ENCODE measurements at regions not wholly inside any gene's neighbourhood (a gene's known extent, or its start where the extent isn't known, plus 50 kb on each side); places are given as distances from the start of the nearest gene placed in this dataset.

GRCh38 chr10:123380491-123381085 is 226.4 kb downstream of the BUB3 start:
- H3K79me2 ChIP-seq (ENCODE audit: insufficient read depth) = no peaks in the 10 kb centered on the region
- no peaks in the 10 kb centered on the region for H3K9me2 ChIP-seq (ENCODE audit: insufficient read depth)
- no peaks in the 10 kb centered on the region for H3K9me3 ChIP-seq (ENCODE audit: low read depth)
- no peaks in the 10 kb centered on the region for H3K4me1 ChIP-seq (ENCODE audit: insufficient read depth)
- H3K36me3 ChIP-seq (ENCODE audit: low read depth) = no peaks in the 10 kb centered on the region
- no peak overlapping the region for H3K9ac ChIP-seq
- in situ Hi-C loops (cut with MboI) = no loop called here
- TF ChIP-seq EZH2 (IDR thresholded peaks at IDR 0.05; ENCODE audit: insufficient read depth, poor library complexity, severe bottlenecking) (no peak), EZH2phosphoT487 (IDR thresholded peaks at IDR 0.05; ENCODE audit: insufficient read depth, low read depth) (no peak)
- H3K27ac ChIP-seq = no peak overlapping the region
- H4K20me1 ChIP-seq (ENCODE audit: insufficient read depth) = no peaks in the 10 kb centered on the region
- peak; percentile 64 for DNase-seq
- H3K27me3 ChIP-seq (replicated peaks; ENCODE audit: insufficient read depth) = no peaks in the 10 kb centered on the region; the same call in 1 of the 2 replicates
- H2AFZ ChIP-seq = no peak overlapping the region
- no peaks in the 10 kb centered on the region for H3F3A ChIP-seq (ENCODE audit: insufficient read depth)
- 55 to 58% methylated on average over 7 of the region's 7 CpGs for WGBS, 2 experiments (ENCODE audit: low coverage in 1 of 2, low lambda C conversion rate in 2 of 2, missing lambda C conversion rate in 2 of 2)
- H3K4me3 ChIP-seq = no peak overlapping the region
- no peak overlapping the region for H3K4me2 ChIP-seq (ENCODE audit: unreplicated experiment)

GRCh38 chr10:123381224-123381623 is 227.0 kb downstream of the BUB3 start:
- in situ Hi-C loops (cut with MboI) = no loop called here
- 39 to 41% methylated on average over 5 of the region's 5 CpGs for WGBS, 2 experiments (ENCODE audit: low coverage in 1 of 2, low lambda C conversion rate in 2 of 2, missing lambda C conversion rate in 2 of 2)
- Histone ChIP-seq H3K4me2 (ENCODE audit: unreplicated experiment) (no peak overlapping the region), H4K20me1 (ENCODE audit: insufficient read depth) (no peaks in the 10 kb centered on the region), H3K4me1 (ENCODE audit: insufficient read depth) (no peaks in the 10 kb centered on the region), H2AFZ (no peak overlapping the region), H3F3A (ENCODE audit: insufficient read depth) (no peaks in the 10 kb centered on the region), H3K9ac (no peak overlapping the region), H3K27me3 (replicated peaks; ENCODE audit: insufficient read depth) (no peaks in the 10 kb centered on the region), H3K9me3 (ENCODE audit: low read depth) (no peaks in the 10 kb centered on the region), H3K9me2 (ENCODE audit: insufficient read depth) (no peaks in the 10 kb centered on the region), H3K27ac (no peak overlapping the region), H3K36me3 (ENCODE audit: low read depth) (no peaks in the 10 kb centered on the region), H3K4me3 (no peak overlapping the region), H3K79me2 (ENCODE audit: insufficient read depth) (no peaks in the 10 kb centered on the region)
- TF ChIP-seq EZH2phosphoT487 (IDR thresholded peaks at IDR 0.05; ENCODE audit: insufficient read depth, low read depth) (no peak), EZH2 (IDR thresholded peaks at IDR 0.05; ENCODE audit: insufficient read depth, poor library complexity, severe bottlenecking) (no peak)
- peak; percentile 56 for DNase-seq

- no peaks in the 10 kb centered on the region for H3K36me3 ChIP-seq (ENCODE audit: low read depth)
- in situ Hi-C loops (cut with MboI) = no loop called here
- H3K9me3 ChIP-seq (ENCODE audit: low read depth) = no peaks in the 10 kb centered on the region
- no peak overlapping the region for H3K4me2 ChIP-seq (ENCODE audit: unreplicated experiment)
- H3K27me3 ChIP-seq (replicated peaks; ENCODE audit: insufficient read depth) = no peaks in the 10 kb centered on the region
- WGBS, 2 experiments (ENCODE audit: low coverage in 1 of 2, low lambda C conversion rate in 2 of 2, missing lambda C conversion rate in 2 of 2) = 50 to 68% methylated on average over 4 of the region's 4 CpGs
- H3K4me3 ChIP-seq = no peak overlapping the region
- H4K20me1 ChIP-seq (ENCODE audit: insufficient read depth) = no peaks in the 10 kb centered on the region
- no peak overlapping the region for H3K27ac ChIP-seq
- H3F3A ChIP-seq (ENCODE audit: insufficient read depth) = no peaks in the 10 kb centered on the region
- H3K9me2 ChIP-seq (ENCODE audit: insufficient read depth) = no peaks in the 10 kb centered on the region
- no peaks in the 10 kb centered on the region for H3K4me1 ChIP-seq (ENCODE audit: insufficient read depth)
- no peak overlapping the region for H2AFZ ChIP-seq
- TF ChIP-seq EZH2phosphoT487 (IDR thresholded peaks at IDR 0.05; ENCODE audit: insufficient read depth, low read depth) = no peak
- TF ChIP-seq EZH2 (IDR thresholded peaks at IDR 0.05; ENCODE audit: insufficient read depth, poor library complexity, severe bottlenecking) = no peak
- no peak for DNase-seq
- H3K79me2 ChIP-seq (ENCODE audit: insufficient read depth) = no peaks in the 10 kb centered on the region
- H3K9ac ChIP-seq = no peak overlapping the region
These were observed 228.3 kb downstream of the BUB3 start for GRCh38 chr10:123382491-123382890.

- no peaks in the 10 kb centered on the region for H3K79me2 ChIP-seq (ENCODE audit: insufficient read depth)
- TF ChIP-seq EZH2 (IDR thresholded peaks at IDR 0.05; ENCODE audit: insufficient read depth, poor library complexity, severe bottlenecking) (no peak), EZH2phosphoT487 (IDR thresholded peaks at IDR 0.05; ENCODE audit: insufficient read depth, low read depth) (no peak)
- no peaks in the 10 kb centered on the region for H3K9me2 ChIP-seq (ENCODE audit: insufficient read depth)
- H3K4me3 ChIP-seq = no peak overlapping the region
- no peaks in the 10 kb centered on the region for H3K36me3 ChIP-seq (ENCODE audit: low read depth)
- H3K9ac ChIP-seq = no peak overlapping the region
- no peaks in the 10 kb centered on the region for H3K4me1 ChIP-seq (ENCODE audit: insufficient read depth)
- no peak for DNase-seq
- H4K20me1 ChIP-seq (ENCODE audit: insufficient read depth) = no peaks in the 10 kb centered on the region
- H3K27me3 ChIP-seq (replicated peaks; ENCODE audit: insufficient read depth) = no peaks in the 10 kb centered on the region
- H2AFZ ChIP-seq = no peak overlapping the region
- no peaks in the 10 kb centered on the region for H3K9me3 ChIP-seq (ENCODE audit: low read depth)
- H3K27ac ChIP-seq = no peak overlapping the region
- in situ Hi-C loops (cut with MboI) = no loop called here
- no peak overlapping the region for H3K4me2 ChIP-seq (ENCODE audit: unreplicated experiment)
- H3F3A ChIP-seq (ENCODE audit: insufficient read depth) = no peaks in the 10 kb centered on the region
- WGBS, 2 experiments (ENCODE audit: low coverage in 1 of 2, low lambda C conversion rate in 2 of 2, missing lambda C conversion rate in 2 of 2) = 11 to 24% methylated on average over 2 of the region's 2 CpGs
These were observed 231.4 kb downstream of the BUB3 start for GRCh38 chr10:123385508-123386080.

Data from GM23248 (cell line).